ENCODE measurements at regions not wholly inside any gene's neighbourhood (a gene's known extent, or its start where the extent isn't known, plus 50 kb on each side); places are given as distances from the start of the nearest gene placed in this dataset.

- TF ChIP-seq CTCF (IDR thresholded peaks at IDR 0.05) (no peak), EZH2 (IDR thresholded peaks at IDR 0.05; ENCODE audit: borderline replicate concordance, insufficient read depth, low read depth, low read length, poor library complexity, severe bottlenecking) (no peak)
Observed at GRCh38 chr10:77692782-77693181, 55.2 kb upstream of the KCNMA1 start.
